PFSK-1 (cell line): ENCODE measurements at regions not wholly inside any gene's neighbourhood (a gene's known extent, or its start where the extent isn't known, plus 50 kb on each side); places are given as distances from the start of the nearest gene placed in this dataset.

Source experiments
- POLR2AphosphoS5 ChIP-seq: IDR thresholded peaks from 2 replicates; pipeline ENCODE4 v1.6.1; 2012; ENCODE audit warnings: low read depth, mild to moderate bottlenecking, control low read depth, low read length, moderate library complexity
- TAF1 ChIP-seq: IDR thresholded peaks from 2 replicates; pipeline ENCODE4 v1.6.1; 2012; ENCODE audit warnings: low read length, control low read depth, borderline replicate concordance; ENCODE audit not compliant: insufficient read depth

DNA sequence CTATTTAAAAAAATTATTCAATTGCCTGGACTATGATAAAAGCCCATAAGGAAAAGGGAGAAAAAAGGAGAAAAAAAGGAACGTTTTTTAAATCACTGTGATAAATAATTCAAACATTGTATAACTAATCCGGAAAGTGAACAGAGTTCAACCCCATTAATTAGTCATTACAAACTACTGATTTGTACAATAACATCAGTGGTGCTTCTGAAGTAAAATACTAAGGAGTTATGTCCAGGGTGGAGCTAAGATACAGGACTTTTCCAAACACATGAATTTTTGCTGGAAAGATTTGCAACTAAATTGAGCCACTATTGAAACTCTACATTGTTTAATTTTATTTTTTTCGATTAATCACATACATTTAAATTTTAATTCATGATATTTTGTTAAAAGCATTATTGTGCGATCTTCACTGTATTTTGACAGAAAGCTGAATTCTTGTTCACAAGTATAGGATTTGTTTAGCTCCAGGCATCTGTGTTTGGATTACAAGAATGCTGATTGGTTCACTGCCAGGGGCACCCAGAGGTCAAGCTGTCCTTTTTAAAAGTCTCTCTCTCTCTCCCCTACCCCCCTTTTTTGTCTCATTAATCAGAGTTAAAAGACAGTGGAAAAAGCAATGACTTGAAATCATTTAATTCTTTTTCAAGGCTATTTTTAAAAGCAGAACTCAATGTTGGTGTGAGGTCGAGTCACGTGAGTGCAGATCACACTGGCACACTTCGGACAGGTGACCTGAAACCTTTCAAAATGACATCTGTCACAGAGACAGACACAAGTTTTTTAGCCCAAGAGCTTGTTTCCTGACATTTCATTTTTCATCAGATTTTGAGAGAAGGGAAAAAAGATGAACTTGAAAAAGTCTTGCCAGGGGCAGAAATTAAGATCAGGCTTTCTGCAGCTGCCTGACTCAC is 387.3 kb downstream of the NR2F1-AS1 start:
- TF ChIP-seq POLR2AphosphoS5 (no peak), TAF1 (no peak)
